ENCODE measurements at regions not wholly inside any gene's neighbourhood (a gene's known extent, or its start where the extent isn't known, plus 50 kb on each side); places are given as distances from the start of the nearest gene placed in this dataset.

DNA sequence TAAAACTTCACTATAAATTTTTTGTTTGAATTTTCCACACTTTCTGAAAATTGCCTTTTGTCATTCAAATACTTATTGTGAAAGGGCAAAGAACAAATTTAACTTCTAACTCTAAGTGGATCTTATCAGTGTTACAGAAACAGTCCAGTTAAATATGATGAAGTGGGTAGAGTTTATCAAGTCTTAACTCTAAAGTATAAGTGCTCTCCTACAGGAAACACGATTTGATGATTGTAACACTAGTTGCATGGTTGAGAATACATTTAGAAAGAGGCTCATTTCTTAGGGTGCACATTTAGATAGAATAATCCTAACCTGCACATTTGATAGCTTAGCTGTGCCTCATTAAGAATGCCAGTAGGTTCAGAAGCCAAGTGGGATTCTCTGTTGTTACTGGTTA is 838.3 kb upstream of the ATXN7L3B start:
- TF ChIP-seq CTCF (conservative IDR thresholded peaks at IDR 0.05 in 1 of 2, IDR thresholded peaks at IDR 0.05 in 1 of 2; ENCODE audit: extremely low read depth in 1 of 2, insufficient read depth in 1 of 2, low read depth in 1 of 2, low read length in 2 of 2), result no peak
- TF ChIP-seq EZH2 (IDR thresholded peaks at IDR 0.05; ENCODE audit: borderline replicate concordance, low read length), result no peak
